ENCODE measurements at regions not wholly inside any gene's neighbourhood (a gene's known extent, or its start where the extent isn't known, plus 50 kb on each side); places are given as distances from the start of the nearest gene placed in this dataset.

- Histone ChIP-seq H3K4me3 (ENCODE audit: insufficient read depth, low read length) (no peak overlapping the region), H3K79me2 (ENCODE audit: insufficient read depth, low read length) (no peaks in the 10 kb centered on the region), H3K9me3 (ENCODE audit: low read depth, low read length) (no peaks in the 10 kb centered on the region), H3K4me2 (ENCODE audit: insufficient read depth, low read length) (no peak overlapping the region), H3K4me1 (ENCODE audit: insufficient read depth, low read length) (no peaks in the 10 kb centered on the region), H3K36me3 (ENCODE audit: insufficient read depth, low read length) (no peaks in the 10 kb centered on the region), H3K27ac (ENCODE audit: low read depth, low read length) (no peak overlapping the region), H4K20me1 (ENCODE audit: insufficient read depth, low read length) (no peaks in the 10 kb centered on the region), H2AFZ (ENCODE audit: low read length) (no peak overlapping the region), H3K27me3 (ENCODE audit: insufficient read depth, low read length) (no peaks in the 10 kb centered on the region)
- TF ChIP-seq CTCF (IDR thresholded peaks at IDR 0.05; ENCODE audit: extremely low read depth, low read depth, low read length): no peak
- no peak for DNase-seq (ENCODE audit: insufficient read length, low spot score, missing footprints)
Observed at GRCh38 chr7:155893176-155893575, 80.9 kb upstream of the SHH start.

- TF ChIP-seq CTCF (IDR thresholded peaks at IDR 0.05; ENCODE audit: extremely low read depth, low read depth, low read length): no peak
- no peak overlapping the region for H3K4me3 ChIP-seq (ENCODE audit: insufficient read depth, low read length)
- H3K27ac ChIP-seq (ENCODE audit: low read depth, low read length): no peak overlapping the region
- H3K9me3 ChIP-seq (ENCODE audit: low read depth, low read length): no peaks in the 10 kb centered on the region
- H3K4me1 ChIP-seq (ENCODE audit: insufficient read depth, low read length): no peaks in the 10 kb centered on the region
- no peak for DNase-seq (ENCODE audit: insufficient read length, low spot score, missing footprints)
- H3K79me2 ChIP-seq (ENCODE audit: insufficient read depth, low read length): no peaks in the 10 kb centered on the region
- no peaks in the 10 kb centered on the region for H3K27me3 ChIP-seq (ENCODE audit: insufficient read depth, low read length)
- H2AFZ ChIP-seq (ENCODE audit: low read length): no peak overlapping the region
- no peaks in the 10 kb centered on the region for H4K20me1 ChIP-seq (ENCODE audit: insufficient read depth, low read length)
- no peaks in the 10 kb centered on the region for H3K36me3 ChIP-seq (ENCODE audit: insufficient read depth, low read length)
- no peak overlapping the region for H3K4me2 ChIP-seq (ENCODE audit: insufficient read depth, low read length)
Observed at GRCh38 chr7:155889636-155890511, 77.6 kb upstream of the SHH start.

DNA sequence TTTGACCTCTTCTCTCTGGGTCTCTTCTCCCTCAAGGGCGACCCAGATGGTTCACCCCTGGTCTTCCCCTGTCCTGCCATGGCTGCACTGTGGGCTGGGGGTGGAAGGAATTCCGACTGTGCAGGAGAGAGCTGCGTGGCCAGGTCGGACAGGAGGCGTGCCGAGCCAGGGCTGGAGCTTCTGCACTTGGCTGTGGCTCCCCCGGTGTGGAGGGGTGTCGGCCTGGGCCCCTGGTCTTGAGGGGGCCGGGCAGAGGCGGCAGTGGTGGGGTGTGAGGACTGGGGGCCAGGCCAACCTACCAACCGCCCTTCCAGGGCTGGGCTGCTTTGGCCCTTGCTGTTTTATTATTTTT lies 74.9 kb upstream of the SHH start:
- DNase-seq (ENCODE audit: insufficient read length, low spot score, missing footprints): no peak
- H4K20me1 ChIP-seq (ENCODE audit: insufficient read depth, low read length): no peaks in the 10 kb centered on the region
- H3K79me2 ChIP-seq (ENCODE audit: insufficient read depth, low read length): no peaks in the 10 kb centered on the region
- H3K27me3 ChIP-seq (ENCODE audit: insufficient read depth, low read length): no peaks in the 10 kb centered on the region
- peaks cover 2% of the 10 kb centered on the region for H3K4me1 ChIP-seq (ENCODE audit: insufficient read depth, low read length)
- TF ChIP-seq CTCF (IDR thresholded peaks at IDR 0.05; ENCODE audit: extremely low read depth, low read depth, low read length): no peak
- H3K9me3 ChIP-seq (ENCODE audit: low read depth, low read length): no peaks in the 10 kb centered on the region
- H2AFZ ChIP-seq (ENCODE audit: low read length): no peak overlapping the region
- H3K36me3 ChIP-seq (ENCODE audit: insufficient read depth, low read length): no peaks in the 10 kb centered on the region
- H3K4me3 ChIP-seq (ENCODE audit: insufficient read depth, low read length): no peak overlapping the region
- H3K4me2 ChIP-seq (ENCODE audit: insufficient read depth, low read length): no peak overlapping the region
- H3K27ac ChIP-seq (ENCODE audit: low read depth, low read length): no peak overlapping the region

DNA sequence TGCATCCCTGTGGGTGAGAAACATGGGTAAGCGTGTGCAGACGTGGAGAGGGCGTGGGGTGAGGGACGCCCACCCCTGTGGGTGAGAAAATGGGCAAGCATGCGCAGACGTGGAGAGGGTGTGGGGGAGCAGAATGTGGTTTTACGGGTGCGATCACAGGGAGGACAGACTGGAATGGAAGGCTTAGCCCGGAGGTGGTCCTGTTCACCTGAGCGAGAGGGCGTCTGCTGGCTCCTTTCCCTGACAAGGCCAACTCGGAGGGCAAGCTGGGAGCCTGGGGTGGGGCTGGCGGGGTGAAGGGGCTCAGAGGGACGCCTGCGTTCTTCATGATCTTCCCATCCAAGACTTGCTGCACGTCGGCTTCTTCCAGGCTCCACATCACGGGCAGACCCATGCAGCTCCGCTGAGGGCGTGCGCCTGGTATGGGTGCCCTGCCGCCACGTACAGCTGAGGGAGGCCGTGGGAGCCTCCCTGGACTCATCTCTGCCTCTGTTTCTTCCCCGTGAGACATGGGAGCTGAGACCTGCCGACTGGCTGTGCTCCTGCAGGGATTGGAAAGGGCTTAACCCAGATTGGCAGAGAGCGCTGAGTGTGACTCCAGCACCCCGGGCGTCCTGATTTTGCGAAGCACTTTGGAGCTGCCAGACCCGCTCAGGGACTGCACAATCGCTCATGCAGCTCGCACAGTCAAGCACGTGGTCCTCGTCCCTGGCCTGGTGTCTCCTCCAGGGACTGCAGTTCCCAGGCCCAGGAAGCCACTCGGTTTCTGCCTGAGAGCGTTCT lies 74.3 kb upstream of the SHH start:
- Histone ChIP-seq H2AFZ (ENCODE audit: low read length) (no peak overlapping the region), H3K27ac (ENCODE audit: low read depth, low read length) (no peak overlapping the region), H4K20me1 (ENCODE audit: insufficient read depth, low read length) (no peaks in the 10 kb centered on the region), H3K36me3 (ENCODE audit: insufficient read depth, low read length) (no peaks in the 10 kb centered on the region), H3K27me3 (ENCODE audit: insufficient read depth, low read length) (no peaks in the 10 kb centered on the region), H3K9me3 (ENCODE audit: low read depth, low read length) (no peaks in the 10 kb centered on the region), H3K79me2 (ENCODE audit: insufficient read depth, low read length) (no peaks in the 10 kb centered on the region), H3K4me2 (ENCODE audit: insufficient read depth, low read length) (no peak overlapping the region), H3K4me3 (ENCODE audit: insufficient read depth, low read length) (no peak overlapping the region), H3K4me1 (ENCODE audit: insufficient read depth, low read length) (peaks cover 2% of the 10 kb centered on the region)
- no peak for DNase-seq (ENCODE audit: insufficient read length, low spot score, missing footprints)
- no peak for TF ChIP-seq CTCF (IDR thresholded peaks at IDR 0.05; ENCODE audit: extremely low read depth, low read depth, low read length)

All from osteoblast (primary cell).